NCI-H2029 (cell line): ENCODE measurements at regions not wholly inside any gene's neighbourhood (a gene's known extent, or its start where the extent isn't known, plus 50 kb on each side); places are given as distances from the start of the nearest gene placed in this dataset.
"Not testable (repeated sequence)": the region's sequence is repeated elsewhere in the genome, so short reads cannot be mapped to it uniquely, and the experiment has no call there.

Source experiments
- DNase-seq: peaks from one replicate; lab custom pipeline; 2025; lab: John Stamatoyannopoulos, UW

DNA sequence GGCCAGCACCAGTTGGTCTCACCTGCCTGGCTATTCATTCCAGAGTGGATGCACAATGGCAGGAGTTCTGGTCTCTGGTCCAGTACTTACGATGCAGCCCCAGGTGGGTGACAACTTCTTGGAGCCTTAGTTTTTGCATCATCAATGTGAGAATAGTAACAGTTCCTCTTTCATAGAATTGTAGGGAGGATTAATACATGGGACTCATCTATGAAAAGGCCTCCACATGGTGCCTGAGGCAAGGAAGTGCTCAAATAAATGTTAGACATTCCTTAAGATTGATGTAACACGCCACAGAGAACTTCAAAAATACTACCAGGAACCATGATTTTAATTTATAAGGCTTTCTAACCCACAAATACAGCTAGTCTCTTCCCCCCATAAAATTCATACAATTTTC is 120.1 kb upstream of the CHST15 start:
- DNase-seq: no peak

DNA sequence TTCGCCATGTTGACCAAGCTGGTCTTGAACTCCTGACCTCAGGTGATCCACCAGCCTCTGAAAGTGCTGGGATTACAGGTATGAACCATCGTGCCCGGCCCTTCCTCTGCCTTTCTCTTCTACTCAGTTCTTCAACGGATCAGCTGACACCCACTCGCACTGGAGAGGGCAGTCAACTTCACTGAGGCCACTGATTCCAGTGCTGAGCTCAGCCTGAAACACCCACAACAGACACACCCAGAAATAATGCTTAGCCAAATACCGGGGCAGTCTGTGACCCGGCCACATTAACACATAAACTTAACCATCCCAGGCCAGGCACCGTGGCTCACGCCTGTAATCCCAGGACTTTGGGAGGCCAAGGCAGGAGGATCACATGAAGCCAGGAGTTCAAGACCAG is 119.3 kb upstream of the CHST15 start:
- DNase-seq: no peak

DNA sequence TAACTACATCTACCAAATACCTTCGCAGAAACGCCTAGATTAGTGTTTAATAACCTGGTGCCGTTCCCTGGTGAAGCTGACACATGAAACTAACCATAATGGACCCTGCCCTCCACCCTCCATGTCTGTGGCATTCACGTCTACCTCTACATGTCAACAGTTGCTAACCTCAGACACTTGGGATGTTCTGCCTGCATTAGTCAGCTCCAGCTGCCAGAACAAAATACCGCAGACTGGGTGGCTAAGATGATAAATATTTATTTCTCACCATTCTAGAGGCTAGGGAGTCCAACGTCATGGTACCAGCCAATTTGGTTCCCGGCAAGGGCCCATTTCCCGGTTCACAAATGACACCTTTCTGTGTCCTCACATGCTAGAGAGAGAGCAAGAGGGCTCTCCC is 118.5 kb upstream of the CHST15 start:
- no peak for DNase-seq

DNA sequence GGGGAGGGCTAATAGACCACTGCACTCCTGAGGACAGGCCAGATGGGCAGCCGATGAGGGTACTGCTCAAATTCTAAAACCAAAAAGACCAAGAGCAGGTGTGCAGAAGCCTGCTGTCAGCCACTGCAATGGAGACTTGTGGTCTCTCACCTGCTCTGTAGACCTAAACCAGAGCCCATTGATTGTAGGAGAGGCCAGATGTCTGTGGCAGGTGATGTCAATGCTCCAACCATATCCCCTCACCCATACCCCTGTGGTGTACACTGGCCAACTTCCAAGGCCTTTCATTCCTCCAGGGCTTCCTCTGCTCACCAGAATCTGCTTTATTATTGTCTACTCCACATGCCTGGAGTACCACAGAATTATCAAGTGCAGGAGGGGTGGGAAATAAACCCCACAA is 116.9 kb upstream of the CHST15 start:
- DNase-seq: no peak

DNA sequence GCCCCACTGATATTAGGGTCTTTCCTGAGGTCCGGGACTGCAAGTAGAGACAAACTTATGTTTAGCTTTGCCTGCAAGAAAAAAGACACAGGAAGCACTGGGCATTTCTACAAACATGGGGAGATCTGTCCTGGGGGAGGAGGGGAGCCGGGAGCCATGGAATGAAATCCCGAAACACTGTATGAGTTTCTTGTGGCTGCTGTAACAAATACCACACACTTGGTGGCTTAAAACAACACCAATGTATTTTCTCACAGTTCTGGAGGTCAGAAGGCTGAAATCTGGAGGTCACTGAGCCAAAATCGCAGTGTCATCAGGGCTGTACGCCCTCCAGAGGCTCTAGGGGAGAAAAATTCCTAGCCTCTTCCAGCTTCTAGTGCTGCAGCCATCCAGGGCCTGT is 114.0 kb upstream of the CHST15 start:
- DNase-seq: no peak

DNA sequence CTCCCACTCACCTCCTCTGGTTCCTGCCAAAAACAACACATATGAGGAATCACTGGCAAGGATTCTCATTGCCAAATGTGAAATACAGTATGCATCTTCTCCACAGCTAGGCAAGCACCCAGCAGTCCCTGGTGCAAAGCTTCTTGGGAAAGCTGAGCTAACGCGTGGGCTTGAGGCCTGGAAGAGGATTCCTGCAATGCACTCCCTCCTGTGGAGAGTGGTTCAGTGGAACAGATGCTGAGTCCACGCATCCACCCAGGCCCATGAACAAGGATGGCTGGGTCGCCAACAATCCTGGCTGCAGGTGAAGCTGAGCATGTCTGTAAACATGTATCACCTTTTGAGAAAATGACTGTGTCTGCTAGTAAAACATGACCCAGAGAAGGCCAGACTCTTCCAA is 113.2 kb upstream of the CHST15 start:
- DNase-seq: no peak

DNA sequence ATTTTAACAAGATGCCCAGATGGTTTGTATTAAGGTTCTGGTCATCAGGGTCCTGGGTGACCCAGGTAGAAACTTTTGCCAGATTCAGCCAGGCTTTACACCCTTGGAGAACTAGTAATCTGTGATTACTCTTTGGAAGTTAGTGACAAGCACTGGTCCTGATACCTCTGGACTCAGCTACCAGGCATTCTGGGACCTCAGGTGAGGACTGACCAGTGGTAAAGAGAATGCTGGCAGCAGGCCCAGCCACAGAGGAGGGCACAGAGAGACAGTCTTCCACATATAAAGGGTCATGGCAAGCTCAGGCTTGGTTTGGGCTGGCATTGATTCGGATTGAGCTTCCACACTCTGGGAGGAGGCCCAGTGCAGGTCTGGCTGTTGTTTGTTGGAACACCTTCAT is 112.0 kb upstream of the CHST15 start:
- DNase-seq: no peak

DNA sequence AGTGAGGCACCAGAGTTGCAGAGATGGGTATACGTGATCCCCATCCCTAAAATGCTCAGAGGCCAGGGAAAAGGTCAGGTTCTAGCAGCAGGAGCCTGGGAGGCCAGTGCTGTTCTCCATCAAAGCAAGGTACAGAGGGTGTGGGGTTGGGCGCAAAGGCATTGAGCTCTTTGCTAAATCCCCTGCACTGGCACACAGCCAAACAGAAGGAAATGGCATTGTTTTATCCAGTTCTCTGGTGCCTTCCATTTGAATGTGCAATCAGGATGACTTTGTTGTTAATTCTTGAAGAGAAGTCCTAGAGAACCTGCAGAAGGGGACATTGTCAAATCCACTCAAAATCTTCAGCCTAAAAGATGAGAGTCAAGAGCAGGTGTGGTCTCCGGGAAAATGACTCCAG is 111.3 kb upstream of the CHST15 start:
- no peak for DNase-seq

DNA sequence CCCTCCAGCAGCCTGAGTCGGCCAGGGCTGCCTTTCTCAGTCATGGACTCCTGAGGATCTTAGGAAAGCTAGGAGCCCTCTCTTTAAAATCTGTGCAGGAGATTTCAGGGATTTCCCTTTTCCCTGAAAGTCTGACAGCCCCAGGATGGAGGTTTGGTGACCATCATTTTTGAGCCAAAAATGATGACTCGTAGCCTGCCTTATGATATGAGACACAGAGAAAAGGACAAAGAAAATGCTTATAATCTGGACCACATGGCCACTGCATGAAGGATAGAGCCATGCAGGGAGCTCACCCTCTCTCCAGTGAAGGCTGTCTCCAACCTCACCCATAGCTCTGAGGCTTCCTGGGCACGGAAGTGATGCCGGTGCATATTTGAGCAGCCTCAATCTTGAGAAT is 106.6 kb upstream of the CHST15 start:
- DNase-seq: no peak

DNA sequence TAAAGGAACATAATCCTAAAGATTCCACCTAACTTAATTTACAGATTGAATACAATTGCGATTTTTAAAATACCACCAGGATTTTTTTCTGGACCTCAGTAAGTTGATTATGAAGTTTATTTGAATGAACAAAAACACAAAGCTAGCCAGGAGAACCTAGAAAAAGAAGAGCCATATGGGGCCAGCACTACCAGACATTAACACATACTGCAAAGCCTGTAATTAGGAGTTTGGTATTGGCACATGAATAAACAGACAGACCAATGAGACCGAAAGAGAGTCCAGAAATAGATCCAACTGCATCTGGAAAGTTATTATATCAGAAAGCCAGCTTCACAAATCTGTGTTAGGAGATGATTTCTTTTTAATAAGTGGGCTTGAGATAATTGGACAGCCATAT is 105.5 kb upstream of the CHST15 start:
- DNase-seq: no peak

DNA sequence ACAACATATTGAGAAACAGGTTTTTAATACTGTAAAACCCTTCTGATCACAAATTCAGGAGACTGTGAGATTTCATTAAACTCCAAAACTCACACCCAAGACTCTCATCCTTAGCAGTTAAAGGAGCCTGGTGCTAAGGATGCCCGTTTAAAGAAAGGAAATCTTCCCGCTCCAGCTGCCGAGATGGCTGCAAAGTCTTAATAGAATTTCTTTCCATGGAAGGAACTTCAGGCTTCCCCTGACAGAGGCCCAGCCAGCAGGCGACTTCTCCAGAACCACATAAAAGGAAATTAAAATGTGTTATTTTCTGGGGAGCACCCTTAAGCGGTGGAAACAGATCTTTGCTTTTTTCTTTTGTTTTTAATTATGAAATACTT is 104.7 kb upstream of the CHST15 start:
- DNase-seq: no peak

DNA sequence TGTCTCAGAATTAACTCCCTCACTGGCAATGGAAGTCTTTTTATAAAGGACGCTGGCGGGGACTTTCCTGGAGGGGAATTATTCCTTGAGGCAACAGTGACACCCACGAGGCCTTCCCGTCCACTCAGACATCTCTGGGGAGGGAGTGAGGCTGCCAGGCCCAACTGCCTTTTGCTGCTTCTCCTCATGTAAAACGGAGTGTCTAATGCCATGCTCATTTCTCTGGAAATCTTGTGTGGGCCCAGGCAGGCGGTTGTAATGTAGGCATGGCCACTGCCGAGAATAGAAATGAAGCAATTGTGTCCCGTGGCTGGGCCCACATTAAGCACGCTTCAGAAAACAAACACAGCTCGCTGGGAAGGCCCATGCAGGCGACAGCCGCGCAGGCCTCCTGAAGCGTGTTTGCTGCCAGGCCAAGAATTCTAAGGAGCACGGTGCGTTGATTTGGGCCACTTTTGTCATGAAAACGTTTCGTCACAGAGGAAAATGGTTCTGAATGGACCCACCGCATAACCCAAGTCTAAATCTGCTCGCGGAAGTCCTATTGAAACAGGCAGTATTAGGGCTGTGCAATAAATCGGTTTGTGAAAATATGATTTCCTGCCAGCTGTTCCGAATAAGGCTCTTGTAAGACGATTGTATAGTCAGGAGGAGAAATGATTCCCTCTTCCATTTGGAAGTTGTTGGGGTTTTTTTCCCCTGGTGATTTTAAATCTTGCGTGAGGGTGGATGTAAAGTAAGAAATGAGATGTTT is 104.2 kb upstream of the CHST15 start:
- no peak for DNase-seq

DNA sequence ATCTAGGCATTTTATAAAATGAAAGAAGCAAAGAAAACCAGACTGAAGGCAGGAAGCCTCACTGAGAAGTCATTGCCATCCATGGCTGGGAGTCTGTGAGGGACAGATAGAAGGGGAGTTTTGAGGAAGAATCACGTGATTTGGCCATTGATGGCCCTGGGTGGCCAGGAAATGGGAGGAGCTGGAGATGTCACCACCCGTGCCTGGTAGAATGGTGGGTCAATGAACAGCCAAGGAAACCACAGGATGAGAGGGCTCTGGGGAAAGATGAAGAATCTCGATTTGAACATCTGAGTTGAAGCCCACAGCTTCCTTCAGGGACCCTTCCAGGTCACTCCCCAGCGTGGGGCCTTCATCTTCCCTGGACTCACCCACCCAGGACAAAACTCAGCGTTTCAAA is 103.3 kb upstream of the CHST15 start:
- no peak for DNase-seq

DNA sequence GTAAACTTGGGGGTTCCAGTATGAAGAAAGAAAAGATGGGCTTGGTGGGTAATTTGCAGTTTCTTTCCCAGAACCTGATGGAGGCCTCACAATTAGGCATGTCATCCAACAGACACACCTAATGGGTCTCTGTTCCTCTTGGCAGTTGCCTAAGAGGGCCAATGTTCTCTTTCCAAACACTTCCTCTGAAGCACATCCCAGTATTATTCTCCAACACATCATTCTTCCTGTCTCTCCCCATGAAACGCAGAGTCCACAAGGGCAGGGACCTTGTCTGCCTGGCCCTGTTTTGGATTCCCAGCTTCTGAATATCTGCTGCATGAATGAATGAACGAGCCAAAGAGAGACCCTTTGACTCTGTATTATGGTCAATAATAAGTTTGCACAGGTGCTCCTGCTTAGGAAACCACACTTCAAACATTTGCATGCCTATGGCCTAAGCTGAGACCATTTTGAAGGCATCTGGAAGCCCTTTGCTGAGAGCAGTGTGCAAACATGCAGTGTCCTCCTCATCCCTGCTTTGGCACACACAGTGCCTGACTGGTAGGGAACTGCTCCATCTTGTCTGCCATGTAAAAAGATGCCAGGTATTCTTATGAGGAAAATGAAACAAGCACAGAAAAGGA is 100.9 kb upstream of the CHST15 start:
- DNase-seq: no peak

DNA sequence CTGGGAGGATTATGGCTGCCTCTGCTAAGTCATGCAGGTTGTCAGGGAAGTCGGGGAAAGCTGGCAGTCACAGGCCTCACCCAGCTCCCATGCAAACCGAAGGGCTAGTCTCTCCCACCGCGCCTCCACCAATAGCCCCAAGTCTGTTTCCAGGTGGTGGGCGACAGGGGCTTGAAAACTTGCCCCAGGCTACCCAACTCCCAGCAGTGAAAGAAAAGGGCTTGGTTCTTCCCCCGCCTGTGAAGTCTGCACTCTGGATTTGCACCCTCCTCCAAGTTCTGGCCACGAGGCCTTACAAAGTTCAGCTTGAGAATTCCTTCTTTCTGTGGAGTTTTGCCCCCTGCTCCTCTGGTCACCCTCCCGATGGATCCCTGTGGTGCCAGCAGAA is 99.9 kb upstream of the CHST15 start:
- DNase-seq: no peak

DNA sequence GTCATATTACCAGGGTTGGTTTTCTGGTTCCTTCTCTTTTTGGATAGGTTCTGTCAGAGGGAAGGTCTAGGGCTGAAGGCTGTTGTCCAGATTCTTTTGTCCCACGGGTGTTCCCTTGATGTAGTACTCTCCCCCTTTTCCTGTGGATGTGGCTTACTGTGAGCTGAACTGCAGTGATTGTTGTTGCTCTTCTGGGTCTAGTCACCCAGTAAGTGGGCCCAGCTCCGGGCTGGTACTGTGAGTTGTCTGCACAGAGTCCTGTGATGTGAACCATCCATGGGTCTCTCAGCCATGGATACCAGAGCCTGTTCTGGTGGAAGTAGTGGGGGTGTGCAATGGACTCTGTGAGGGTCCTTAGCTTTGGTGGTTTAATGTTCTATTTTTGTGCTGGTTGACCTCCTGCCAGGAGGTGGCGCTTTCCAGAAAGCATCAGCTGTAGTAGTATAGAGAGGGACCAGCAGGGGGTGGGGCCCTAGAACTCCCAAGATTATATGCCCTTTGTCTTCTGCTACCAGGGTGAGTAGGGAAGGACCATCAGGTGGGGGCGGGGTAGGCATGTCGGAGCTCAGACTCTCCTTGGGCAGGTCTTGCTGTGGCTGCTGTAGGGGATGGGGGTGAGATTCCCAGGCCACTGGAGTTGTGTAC is 99.4 kb upstream of the CHST15 start:
- not testable (repeated sequence) for DNase-seq

DNA sequence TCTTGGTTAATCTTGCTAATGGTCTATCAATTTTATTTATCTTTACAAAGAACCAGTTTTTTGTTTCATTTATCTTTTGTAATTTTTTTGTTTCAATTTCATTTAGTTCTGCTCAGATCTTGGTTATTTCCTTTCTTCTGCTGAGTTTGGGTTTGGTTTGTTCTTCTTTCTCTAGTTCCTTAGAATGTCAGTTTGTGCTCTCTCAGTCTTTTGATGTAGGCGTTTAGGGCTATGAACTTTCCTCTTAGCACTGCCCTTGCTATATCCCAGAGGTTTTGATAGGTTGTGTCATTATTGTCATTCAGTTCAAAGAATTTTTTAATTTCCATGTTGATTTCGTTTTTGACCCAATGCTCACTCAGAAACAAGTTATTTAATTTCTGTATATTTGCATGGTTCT is 97.1 kb upstream of the CHST15 start:
- DNase-seq: not testable (repeated sequence)

DNA sequence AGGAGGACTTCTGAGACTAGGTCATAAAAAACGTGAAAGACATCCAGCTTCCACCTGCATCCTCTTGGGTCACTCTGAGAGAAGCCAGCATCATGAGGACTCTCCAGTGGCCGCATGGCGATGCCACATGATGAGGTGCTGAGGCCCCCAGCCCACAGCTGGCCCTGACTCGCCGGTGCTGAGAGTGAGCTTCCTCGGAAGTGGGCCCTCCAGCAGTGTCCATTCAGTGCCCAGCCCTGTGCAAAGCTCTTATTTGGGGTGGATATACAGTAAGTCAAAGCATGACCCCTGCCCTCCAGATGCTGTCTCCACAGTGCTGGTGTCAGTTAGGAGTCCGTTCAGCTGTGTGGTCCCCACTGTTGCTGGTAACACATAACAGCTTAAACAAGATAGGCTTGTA is 93.6 kb upstream of the CHST15 start:
- DNase-seq: no peak

DNA sequence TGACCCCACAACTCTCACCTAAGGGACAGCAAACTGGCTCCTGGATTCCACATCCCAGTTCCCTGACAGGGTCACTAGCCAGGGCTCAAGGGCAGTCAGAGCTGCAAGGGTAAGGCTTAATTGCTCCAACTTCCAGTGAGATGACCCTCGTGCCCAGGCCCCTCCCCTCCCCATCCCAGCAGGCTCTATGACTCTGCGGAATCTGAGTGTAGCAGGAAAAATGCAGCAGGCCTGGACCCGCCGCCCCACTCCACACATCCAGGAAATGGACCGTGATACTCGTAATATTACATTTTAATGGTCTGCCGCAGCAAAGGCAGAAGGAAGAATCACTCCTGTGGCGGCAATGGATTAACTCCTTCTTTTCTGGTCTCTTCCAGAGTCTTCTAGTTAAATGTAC is 91.7 kb upstream of the CHST15 start:
- DNase-seq: no peak

DNA sequence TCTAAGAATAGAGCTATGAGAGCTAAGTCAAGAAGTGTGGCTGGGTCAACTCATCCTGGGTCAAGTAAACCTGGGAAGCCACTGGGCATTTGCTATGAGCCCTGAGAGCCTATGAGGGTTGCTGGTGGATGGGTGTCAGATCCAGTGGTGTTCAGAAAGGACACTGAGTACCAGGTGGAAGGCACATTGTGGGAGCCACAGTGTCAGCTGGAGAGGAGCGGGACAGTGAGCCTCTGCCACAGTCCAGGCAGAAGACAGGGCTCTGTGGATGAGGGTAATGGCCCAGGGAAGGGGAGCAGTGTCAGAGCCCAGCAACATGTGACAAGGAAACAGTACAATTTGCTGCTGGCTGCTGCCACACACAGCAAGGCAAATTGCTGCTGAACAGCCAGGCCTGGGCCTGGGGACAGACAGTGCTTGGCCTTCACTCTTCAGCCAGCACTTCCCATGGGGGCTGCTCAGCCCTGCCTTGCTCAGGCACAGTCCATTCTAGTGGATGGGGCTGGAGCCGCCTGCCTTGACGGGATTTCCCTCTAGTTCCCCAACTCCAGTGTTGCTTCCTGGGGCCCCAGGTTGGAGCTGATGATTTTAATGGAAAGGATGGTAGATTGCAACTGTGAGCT is 90.9 kb upstream of the CHST15 start:
- DNase-seq: no peak

DNA sequence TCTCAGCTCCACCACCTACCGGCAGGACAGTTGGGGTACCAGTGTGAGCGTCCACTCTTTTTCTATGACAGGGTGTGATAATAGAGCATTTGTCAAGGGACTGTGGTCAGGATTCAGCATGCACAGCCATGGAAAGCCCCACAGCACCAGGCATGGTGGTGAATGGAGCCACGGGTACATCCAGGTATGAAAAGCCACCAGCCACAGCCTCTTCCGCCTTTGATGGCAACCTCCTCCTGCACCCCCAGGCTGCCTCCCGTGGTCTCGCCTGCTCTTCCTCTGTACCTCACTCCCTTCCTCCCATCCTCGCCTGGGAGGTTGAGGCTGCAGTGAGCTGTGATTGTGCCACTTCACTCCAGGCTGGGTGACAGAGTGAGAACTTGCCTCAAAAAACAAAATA is 90.2 kb upstream of the CHST15 start:
- DNase-seq: no peak

DNA sequence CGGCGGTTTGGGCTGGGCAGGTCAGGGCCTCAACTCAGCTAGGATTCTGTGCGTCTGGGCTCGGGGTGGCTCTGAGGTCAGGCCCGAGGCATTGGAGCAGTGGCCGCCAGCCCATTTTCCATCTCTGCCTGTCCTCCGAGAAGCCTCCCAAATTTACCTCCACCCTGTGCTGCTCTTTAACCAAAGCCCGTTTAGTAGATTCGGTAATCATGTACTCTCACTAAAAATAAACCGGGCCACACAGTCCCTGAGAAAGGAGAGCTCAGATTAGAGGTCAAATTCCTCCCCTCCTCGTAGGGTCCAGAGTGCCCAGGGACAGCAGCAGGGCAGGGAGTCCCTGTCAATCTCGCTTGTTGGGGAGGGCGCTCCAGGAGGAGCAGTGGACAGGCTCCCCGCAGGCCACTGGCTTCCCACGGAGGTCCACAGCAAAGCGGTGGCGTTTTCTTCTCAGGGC is 88.7 kb upstream of the CHST15 start:
- DNase-seq: no peak

DNA sequence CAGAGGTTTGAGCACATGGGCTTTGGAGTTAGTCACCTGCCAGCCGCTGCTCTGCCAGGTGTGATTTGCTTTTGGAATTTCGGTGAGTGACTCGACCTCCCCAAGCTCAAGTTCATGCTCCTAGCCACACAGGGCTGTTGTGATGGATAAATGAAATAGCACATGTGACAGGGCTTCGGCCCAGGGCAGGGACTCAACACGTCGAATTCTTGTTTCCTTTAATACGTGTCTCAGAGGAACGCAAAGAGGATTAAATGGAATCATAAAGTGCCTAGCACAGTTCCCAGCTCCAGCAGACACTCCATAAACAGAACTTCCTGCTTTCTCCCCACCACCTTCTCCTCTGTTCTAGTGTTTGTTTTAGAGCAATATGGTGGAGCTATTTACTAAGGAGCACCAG is 88.3 kb upstream of the CHST15 start:
- no peak for DNase-seq
